ENCODE measurements at regions not wholly inside any gene's neighbourhood (a gene's known extent, or its start where the extent isn't known, plus 50 kb on each side); places are given as distances from the start of the nearest gene placed in this dataset.
"Not testable (repeated sequence)": the region's sequence is repeated elsewhere in the genome, so short reads cannot be mapped to it uniquely, and the experiment has no call there.

- DNase-seq (ENCODE audit: low read depth): no peak
These were observed 120.4 kb upstream of the CDH9 start for GRCh38 chr5:27158775-27159174.

GRCh38 chr5:27158171-27158570 is 119.8 kb upstream of the CDH9 start:
- DNase-seq (ENCODE audit: low read depth): no peak

- DNase-seq (ENCODE audit: low read depth): peak; percentile 38
These were observed 106.1 kb upstream of the CDH9 start for GRCh38 chr5:27144456-27144855.

- DNase-seq (ENCODE audit: low read depth): no peak
These were observed 102.4 kb upstream of the CDH9 start for GRCh38 chr5:27140831-27141230.

- DNase-seq (ENCODE audit: low read depth): no peak
These were observed 92.2 kb upstream of the CDH9 start for GRCh38 chr5:27130587-27130986.

- no peak for DNase-seq (ENCODE audit: low read depth)
These were observed 91.5 kb upstream of the CDH9 start for GRCh38 chr5:27129926-27130325.

- DNase-seq (ENCODE audit: low read depth): no peak
These were observed 87.5 kb upstream of the CDH9 start for GRCh38 chr5:27125856-27126255.

GRCh38 chr5:27124590-27124989 is 86.2 kb upstream of the CDH9 start:
- DNase-seq (ENCODE audit: low read depth): no peak

- DNase-seq (ENCODE audit: low read depth): not testable (repeated sequence)
These were observed 81.4 kb upstream of the CDH9 start for GRCh38 chr5:27119736-27120321.

GRCh38 chr5:27103486-27103885 is 65.1 kb upstream of the CDH9 start:
- no peak for DNase-seq (ENCODE audit: low read depth)

GRCh38 chr5:27095761-27096160 is 57.4 kb upstream of the CDH9 start:
- not testable (repeated sequence) for DNase-seq (ENCODE audit: low read depth)

- no peak for DNase-seq (ENCODE audit: low read depth)
These were observed 54.9 kb upstream of the CDH9 start for GRCh38 chr5:27093279-27093678.

GRCh38 chr5:27091858-27092257 is 53.5 kb upstream of the CDH9 start:
- no peak for DNase-seq (ENCODE audit: low read depth)

GRCh38 chr5:27088822-27089221 is 50.4 kb upstream of the CDH9 start:
- DNase-seq (ENCODE audit: low read depth): not testable (repeated sequence)
